Right renal cortex interstitium (tissue), 3 donors: ENCODE measurements at regions not wholly inside any gene's neighbourhood (a gene's known extent, or its start where the extent isn't known, plus 50 kb on each side); places are given as distances from the start of the nearest gene placed in this dataset.
A peak's percentile ranks its signal among the peaks of the same experiment; 100 is the strongest.
"Not testable (repeated sequence)": the region's sequence is repeated elsewhere in the genome, so short reads cannot be mapped to it uniquely, and the experiment has no call there.

Experiments
- DNase-seq, 3 donors: peaks; one replicate each; pipeline ENCODE4 v3.0.0-alpha.2; 2013; ENCODE audit warnings: low read depth in 3 of 3, low spot score in 2 of 3

- no peak for DNase-seq
Measured at GRCh38 chr11:112666253-112666652, 295.0 kb upstream of the NCAM1 start.

- DNase-seq, result no peak
Measured at GRCh38 chr11:112670806-112671570, 290.2 kb upstream of the NCAM1 start.

GRCh38 chr11:112673401-112673800 is 287.8 kb upstream of the NCAM1 start:
- DNase-seq, result not testable (repeated sequence)

GRCh38 chr11:112685111-112685510 is 276.1 kb upstream of the NCAM1 start:
- no peak for DNase-seq

GRCh38 chr11:112689851-112690250 is 271.4 kb upstream of the NCAM1 start:
- no peak for DNase-seq

- no peak for DNase-seq
Measured at GRCh38 chr11:112693781-112694180, 267.4 kb upstream of the NCAM1 start.

GRCh38 chr11:112694245-112694644 is 267.0 kb upstream of the NCAM1 start:
- no peak for DNase-seq

GRCh38 chr11:112694813-112695212 is 266.4 kb upstream of the NCAM1 start:
- DNase-seq, result no peak

- peak in 2 of 3 donors; percentile 10 to 38 for DNase-seq
Measured at GRCh38 chr11:112697391-112698178, 263.6 kb upstream of the NCAM1 start.

- DNase-seq, result no peak
Measured at GRCh38 chr11:112705148-112705547, 256.1 kb upstream of the NCAM1 start.

- no peak for DNase-seq
Measured at GRCh38 chr11:112706863-112707262, 254.4 kb upstream of the NCAM1 start.

- not testable (repeated sequence) for DNase-seq
Measured at GRCh38 chr11:112714340-112714739, 246.9 kb upstream of the NCAM1 start.

GRCh38 chr11:112715056-112715455 is 246.2 kb upstream of the NCAM1 start:
- no peak for DNase-seq

GRCh38 chr11:112718483-112718882 is 242.7 kb upstream of the NCAM1 start:
- DNase-seq, result no peak

GRCh38 chr11:112719736-112720525 is 241.3 kb upstream of the NCAM1 start:
- no peak for DNase-seq

- DNase-seq, result no peak
Measured at GRCh38 chr11:112722148-112722547, 239.1 kb upstream of the NCAM1 start.

GRCh38 chr11:112722876-112723275 is 238.3 kb upstream of the NCAM1 start:
- no peak for DNase-seq

- no peak for DNase-seq
Measured at GRCh38 chr11:112723676-112724495, 237.3 kb upstream of the NCAM1 start.

GRCh38 chr11:112724496-112724790 is 236.8 kb upstream of the NCAM1 start:
- no peak for DNase-seq

- no peak for DNase-seq
Measured at GRCh38 chr11:112725636-112726035, 235.6 kb upstream of the NCAM1 start.
